Pancreas (tissue), 10 donors: ENCODE measurements at regions not wholly inside any gene's neighbourhood (a gene's known extent, or its start where the extent isn't known, plus 50 kb on each side); places are given as distances from the start of the nearest gene placed in this dataset.

ENCODE experiments used
- ATAC-seq, 4 donors: fragments of 200-7000 bp; cut with Tn5 transposase; one replicate each; pipeline versions ENCODE4 v1.8.0 to v1.9.1; 2020; ENCODE audit warnings: mild to moderate bottlenecking in 4 of 4, moderate library complexity in 4 of 4
- DNase-seq, 6 donors: peaks; one replicate each; pipeline ENCODE4 v3.0.0-alpha.2; 2020
- FAIRE-seq: peaks from 2 replicates; lab custom pipeline; 2012; peaks lifted over from hg19 to GRCh38; lab: Jason Lieb, UNC
- H3K27ac ChIP-seq, 4 donors: fragments of 200-600 bp; sonication (generic); 1 replicate in 3 of 4; 2 replicates in 1 of 4; pipeline versions ENCODE4 v1.5.0 to v1.8.0; 2020
- H3K27me3 ChIP-seq, 4 donors: fragments of 200-600 bp; one replicate each; pipeline ENCODE4 v1.8.0; 2021
- H3K36me3 ChIP-seq, 3 donors: fragments of 200-600 bp; sonication (generic) in 1 of 3; one replicate each; pipeline versions ENCODE4 v1.5.0 to v1.8.0; 2020 to 2021
- H3K4me1 ChIP-seq, 3 donors: fragments of 200-600 bp; one replicate each; pipeline ENCODE4 v1.8.0; 2021
- H3K4me3 ChIP-seq, 4 donors: fragments of 200-600 bp; sonication (generic) in 2 of 4; one replicate each; pipeline versions ENCODE4 v1.5.0 to v1.8.0; 2020 to 2021
- H3K9me3 ChIP-seq, 4 donors: fragments of 200-600 bp; one replicate each; pipeline ENCODE4 v1.8.0; 2021
- CTCF ChIP-seq, 4 donors: fragments of 200-600 bp; sonication (generic) in 3 of 4; IDR thresholded peaks; one replicate each; pipeline versions ENCODE4 v1.5.0 to v1.8.0; 2021; ENCODE audit warnings: antibody characterized with exemption in 4 of 4
- WGBS, 2 donors: extraction: QIAGEN DNeasy Blood & Tissue Kit; methylation state at CpG; one replicate each; pipeline ENCODE4 v1.1.7; 2013; 5-methylcytosine and 5-hydroxymethylcytosine counted together
- intact Hi-C, 3 donors: fragments of 100-400 bp; cut with DNase I; formaldehyde crosslinking; loops; one replicate each; pipeline versions ENCODE4 v1.11.1 to v1.14.2; 2022
- donor health status: healthy with polysubstance abuse.
- donor health status: DM: no; HTN: no; CAD: no; lungs with moderate emphysema.
- donor health status: DM: no; HTN: no; CAD: no.
- donor health status: control.
- donor health status: control.
- donor health status: Bipolar disorder and iron deficiency.
- donor health status: DM: yes; HTN: yes; CAD: no.
- donor health status: DM: no; HTN: no; CAD: no.
- donor health status: DM: no; HTN: no; CAD: no.
- donor health status: DM: yes; HTN: yes; CAD: no.

- H3K27ac ChIP-seq: no peak overlapping the region
- TF ChIP-seq CTCF (IDR thresholded peaks at IDR 0.05): no peak
- no peaks in the 10 kb centered on the region for H3K27me3 ChIP-seq
- H3K9me3 ChIP-seq: no peaks in the 10 kb centered on the region
- WGBS, 2 donors: 91 to 92% methylated on average over 2 of the region's 2 CpGs
- no peak for FAIRE-seq
- DNase-seq: no peak
- H3K4me3 ChIP-seq: no peak overlapping the region
- no peak for ATAC-seq
- peaks cover 0 to 18% (median 15%) of the 10 kb centered on the region in 3 donors for H3K4me1 ChIP-seq
- intact Hi-C loops: no loop called here
- no peaks in the 10 kb centered on the region for H3K36me3 ChIP-seq
These were observed 124.0 kb downstream of the MAIP1 start for GRCh38 chr2:200079356-200079755.

GRCh38 chr2:200081236-200081635 is 125.9 kb downstream of the MAIP1 start:
- 64% methylated on average over 8 of the region's 8 CpGs for WGBS, 2 donors
- no peaks in the 10 kb centered on the region for H3K36me3 ChIP-seq
- H3K27me3 ChIP-seq: no peaks in the 10 kb centered on the region
- TF ChIP-seq CTCF (IDR thresholded peaks at IDR 0.05): no peak
- no peaks in the 10 kb centered on the region for H3K9me3 ChIP-seq
- DNase-seq: no peak
- H3K4me1 ChIP-seq: peaks cover 0 to 18% (median 15%) of the 10 kb centered on the region in 3 donors
- intact Hi-C loops: no loop called here
- FAIRE-seq: no peak
- no peak overlapping the region for H3K4me3 ChIP-seq
- no peak for ATAC-seq
- H3K27ac ChIP-seq: no peak overlapping the region

GRCh38 chr2:200081811-200082210 is 126.4 kb downstream of the MAIP1 start:
- no peak for FAIRE-seq

GRCh38 chr2:200084036-200084435 is 128.7 kb downstream of the MAIP1 start:
- no peaks in the 10 kb centered on the region for H3K36me3 ChIP-seq
- H3K4me3 ChIP-seq: no peak overlapping the region
- ATAC-seq (no peak), DNase-seq (no peak), FAIRE-seq (no peak)
- no peak overlapping the region for H3K27ac ChIP-seq
- intact Hi-C loops: no loop called here
- no peaks in the 10 kb centered on the region for H3K9me3 ChIP-seq
- H3K4me1 ChIP-seq: no peaks in the 10 kb centered on the region
- no peaks in the 10 kb centered on the region for H3K27me3 ChIP-seq
- TF ChIP-seq CTCF (IDR thresholded peaks at IDR 0.05): no peak

More at GRCh38 chr2:200081811-200082210, 126.4 kb downstream of the MAIP1 start:
- Histone ChIP-seq H3K4me3 (no peak overlapping the region), H3K4me1 (peaks cover 0 to 14% (median 10%) of the 10 kb centered on the region in 3 donors), H3K36me3 (no peaks in the 10 kb centered on the region), H3K9me3 (no peaks in the 10 kb centered on the region), H3K27ac (no peak overlapping the region), H3K27me3 (no peaks in the 10 kb centered on the region)
- WGBS, 2 donors: 92 to 97% methylated on average over 2 of the region's 2 CpGs
- DNase-seq: no peak
- ATAC-seq: no peak
- intact Hi-C loops: no loop called here
- no peak for TF ChIP-seq CTCF (IDR thresholded peaks at IDR 0.05)

GRCh38 chr2:200086911-200087310 is 131.5 kb downstream of the MAIP1 start:
- no peak overlapping the region for H3K4me3 ChIP-seq
- intact Hi-C loops: no loop called here
- no peak overlapping the region for H3K27ac ChIP-seq
- no peak for FAIRE-seq
- WGBS, 2 donors: 78 to 84% methylated on average over 9 of the region's 9 CpGs
- no peaks in the 10 kb centered on the region for H3K9me3 ChIP-seq
- H3K27me3 ChIP-seq: no peaks in the 10 kb centered on the region
- no peak for DNase-seq
- H3K36me3 ChIP-seq: no peaks in the 10 kb centered on the region
- TF ChIP-seq CTCF (IDR thresholded peaks at IDR 0.05): no peak
- peak in 2 of 4 donors; percentile 74 to 75 for ATAC-seq
- no peaks in the 10 kb centered on the region for H3K4me1 ChIP-seq
